H9 (cell line): ENCODE measurements at regions not wholly inside any gene's neighbourhood (a gene's known extent, or its start where the extent isn't known, plus 50 kb on each side); places are given as distances from the start of the nearest gene placed in this dataset.

Source experiments
- DNase-seq: peaks from one replicate; pipeline ENCODE4 v3.0.0-alpha.2; 2017
- H2AFZ ChIP-seq: one replicate; pipeline ENCODE4 v1.6.1; 2013; ENCODE audit warnings: mild to moderate bottlenecking, low read length, control low read depth, moderate library complexity
- H2AK5ac ChIP-seq: 2 replicates; pipeline ENCODE4 v1.6.1; 2013; ENCODE audit warnings: low read length, control low read depth, mixed read lengths; ENCODE audit not compliant: insufficient read length
- H2BK120ac ChIP-seq: one replicate; pipeline ENCODE4 v1.6.1; 2013; ENCODE audit warnings: low read depth, mild to moderate bottlenecking, low read length, control low read depth, inconsistent platforms; ENCODE audit not compliant: poor library complexity, severe bottlenecking
- H2BK12ac ChIP-seq: 2 replicates; pipeline ENCODE4 v1.6.1; 2013; ENCODE audit warnings: low read length, control low read depth, mixed read lengths, low read depth; ENCODE audit not compliant: insufficient read length
- H2BK15ac ChIP-seq: 2 replicates; pipeline ENCODE4 v1.6.1; 2013; ENCODE audit warnings: low read depth, low read length, control low read depth
- H2BK20ac ChIP-seq: one replicate; pipeline ENCODE4 v1.6.1; 2013; ENCODE audit warnings: low read depth, mild to moderate bottlenecking, low read length, control low read depth, inconsistent platforms; ENCODE audit not compliant: poor library complexity, severe bottlenecking
- H2BK5ac ChIP-seq: 2 replicates; pipeline ENCODE4 v1.6.1; 2013; ENCODE audit warnings: low read length, control low read depth, mixed read lengths; ENCODE audit not compliant: insufficient read length
- H3K14ac ChIP-seq: 2 replicates; pipeline ENCODE4 v1.6.1; 2013; ENCODE audit warnings: low read length, control low read depth; ENCODE audit not compliant: insufficient read depth
- H3K18ac ChIP-seq: 2 replicates; pipeline ENCODE4 v1.6.1; 2013; ENCODE audit warnings: low read depth, mild to moderate bottlenecking, mixed read lengths, low read length, control low read depth; ENCODE audit not compliant: insufficient read length
- H3K23ac ChIP-seq: 2 replicates; pipeline ENCODE4 v1.6.1; 2013; ENCODE audit warnings: low read length, control low read depth, mixed read lengths, low read depth; ENCODE audit not compliant: insufficient read length
- H3K23me2 ChIP-seq: 2 replicates; pipeline ENCODE4 v1.6.1; 2013; ENCODE audit warnings: low read depth, mild to moderate bottlenecking, mixed read lengths, low read length, control low read depth; ENCODE audit not compliant: insufficient read length, poor library complexity, severe bottlenecking
- H3K27ac ChIP-seq: 2 replicates; pipeline ENCODE4 v1.5.1; 2013; ENCODE audit warnings: low read length, control low read depth, mixed read lengths, low read depth; ENCODE audit not compliant: insufficient read length
- H3K27me3 ChIP-seq: 2 replicates; pipeline ENCODE4 v1.6.1; 2013; ENCODE audit warnings: low read length, control low read depth, inconsistent platforms; ENCODE audit not compliant: insufficient read depth
- H3K4ac ChIP-seq: 2 replicates; pipeline ENCODE4 v1.6.1; 2013; ENCODE audit warnings: low read depth, mild to moderate bottlenecking, control low read depth, inconsistent platforms, low read length, moderate library complexity
- H3K4me1 ChIP-seq: 2 replicates; pipeline ENCODE4 v1.6.1; 2013; ENCODE audit warnings: low read length, control low read depth, inconsistent platforms; ENCODE audit not compliant: insufficient read depth
- H3K4me2 ChIP-seq: 2 replicates; pipeline ENCODE4 v1.6.1; 2013; ENCODE audit warnings: low read length, control low read depth, mixed read lengths; ENCODE audit not compliant: insufficient read length, insufficient read depth
- H3K56ac ChIP-seq: 2 replicates; pipeline ENCODE4 v1.6.1; 2013; ENCODE audit warnings: low read depth, mild to moderate bottlenecking, mixed read lengths, low read length, control low read depth; ENCODE audit not compliant: insufficient read length
- H3K79me1 ChIP-seq: 2 replicates; pipeline ENCODE4 v1.6.1; 2013; ENCODE audit warnings: low read depth, mild to moderate bottlenecking, moderate library complexity, low read length, control low read depth, inconsistent platforms; ENCODE audit not compliant: insufficient read depth, poor library complexity, severe bottlenecking
- H3K79me2 ChIP-seq: 2 replicates; pipeline ENCODE4 v1.6.1; 2013; ENCODE audit warnings: low read length, control low read depth, inconsistent platforms; ENCODE audit not compliant: insufficient read depth
- H3K9ac ChIP-seq: 2 replicates; pipeline ENCODE4 v1.6.1; 2013; ENCODE audit warnings: low read length, control low read depth, mixed read lengths; ENCODE audit not compliant: insufficient read length; ENCODE audit errors: extremely low read depth
- H3K9me3 ChIP-seq: one replicate; pipeline ENCODE4 v1.6.1; 2013; ENCODE audit warnings: low read depth, low read length, inconsistent platforms; ENCODE audit not compliant: control insufficient read depth
- H3T11ph ChIP-seq: one replicate; pipeline ENCODE4 v1.6.1; 2013; ENCODE audit warnings: mild to moderate bottlenecking, low read length, control low read depth, inconsistent platforms
- H4K20me1 ChIP-seq: one replicate; pipeline ENCODE4 v1.6.1; 2013; ENCODE audit not compliant: control insufficient read depth, insufficient read length, insufficient read depth
- H4K5ac ChIP-seq: 2 replicates; pipeline ENCODE4 v1.6.1; 2013; ENCODE audit warnings: low read depth, mild to moderate bottlenecking, mixed read lengths, low read length, control low read depth; ENCODE audit not compliant: insufficient read length
- H4K8ac ChIP-seq: replicated peaks from 2 replicates; pipeline ENCODE4 v1.6.1; 2013; ENCODE audit warnings: low read length, control low read depth, mixed read lengths, low read depth; ENCODE audit not compliant: insufficient read length
- H4K91ac ChIP-seq: 2 replicates; pipeline ENCODE4 v1.6.1; 2013; ENCODE audit warnings: low read depth, mild to moderate bottlenecking, moderate library complexity, mixed read lengths, low read length, control low read depth; ENCODE audit not compliant: insufficient read length
- H3K27ac Mint-ChIP-seq, 3 experiments: 2 replicates in 2 of 3; 3 replicates in 1 of 3; pipeline ENCODE4 v1.8.0; 2020 to 2021; ENCODE audit warnings: mixed read lengths in 3 of 3, mild to moderate bottlenecking in 1 of 3, moderate library complexity in 1 of 3
- H3K27me3 Mint-ChIP-seq: 2 replicates; pipeline ENCODE4 v1.8.0; 2021; ENCODE audit warnings: low read depth, mild to moderate bottlenecking, moderate library complexity, mixed read lengths
- H3K36me3 Mint-ChIP-seq, 3 experiments: 2 replicates in 2 of 3; 3 replicates in 1 of 3; pipeline ENCODE4 v1.8.0; 2020 to 2021; ENCODE audit warnings: low read depth in 3 of 3, mixed read lengths in 3 of 3; ENCODE audit not compliant: insufficient read depth in 1 of 3
- H3K4me1 Mint-ChIP-seq, 2 experiments: 2 replicates each; pipeline ENCODE4 v1.8.0; 2020; ENCODE audit warnings: mixed read lengths in 2 of 2
- H3K4me3 Mint-ChIP-seq, 2 experiments: 2 replicates in 1 of 2; 3 replicates in 1 of 2; pipeline ENCODE4 v1.8.0; 2020 to 2021; ENCODE audit warnings: mild to moderate bottlenecking in 2 of 2, mixed read lengths in 2 of 2, moderate library complexity in 1 of 2
- H3K9me3 Mint-ChIP-seq, 2 experiments: 2 replicates in 1 of 2; 3 replicates in 1 of 2; pipeline ENCODE4 v1.8.0; 2020; ENCODE audit warnings: mild to moderate bottlenecking in 2 of 2, mixed read lengths in 2 of 2, moderate library complexity in 1 of 2
- WGBS: extraction: QIAGEN DNeasy Blood & Tissue Kit; methylation state at CpG from one replicate; pipeline ENCODE4 v1.1.7; 2013; ENCODE audit warnings: missing lambda C conversion rate, low lambda C conversion rate, mixed read lengths; ENCODE audit not compliant: insufficient read length; ENCODE audit errors: extremely low coverage; 5-methylcytosine and 5-hydroxymethylcytosine counted together
- TF ChIP-seq, protein P1 (sequence below): fragments of 200-600 bp; sonication (generic); conservative IDR thresholded peaks from 3 replicates; pipeline ENCODE4 v1.8.0; 2021; ENCODE audit warnings: antibody characterized with exemption, mild to moderate bottlenecking

DNA sequence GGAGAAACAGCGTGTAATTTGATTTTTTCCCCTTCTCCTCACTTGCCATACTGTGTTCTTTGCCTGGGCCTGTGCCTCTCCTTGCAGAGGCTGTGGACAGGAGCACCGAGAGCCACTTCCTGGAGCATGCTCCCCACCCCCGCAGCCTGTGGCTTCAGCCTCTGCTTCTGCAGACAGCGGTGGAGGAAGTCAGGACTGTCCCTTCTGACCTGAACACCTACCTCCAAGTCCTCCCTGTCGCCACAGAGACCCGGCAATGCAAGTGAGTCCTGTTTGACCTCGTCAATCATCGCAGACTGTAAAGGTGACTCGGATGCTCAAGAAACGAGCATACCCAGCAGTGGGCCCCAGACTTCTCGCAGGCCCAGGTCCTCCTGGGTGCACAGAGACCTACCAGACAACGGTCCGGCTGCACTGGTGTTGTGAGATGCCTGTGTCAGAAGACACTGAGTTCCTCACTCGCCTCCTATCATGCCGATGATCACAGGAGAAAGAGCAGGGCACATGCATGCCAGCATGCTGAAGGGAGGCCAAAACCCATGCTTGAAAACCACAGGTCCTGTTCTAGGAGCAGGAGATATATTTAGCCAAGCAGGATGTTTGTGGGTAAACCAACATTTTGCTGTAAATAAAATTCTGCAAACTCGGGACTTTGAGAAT is 198.8 kb downstream of the AUH start:
- no peak overlapping the region for H3K9ac ChIP-seq
- TF ChIP-seq, protein P1, sequence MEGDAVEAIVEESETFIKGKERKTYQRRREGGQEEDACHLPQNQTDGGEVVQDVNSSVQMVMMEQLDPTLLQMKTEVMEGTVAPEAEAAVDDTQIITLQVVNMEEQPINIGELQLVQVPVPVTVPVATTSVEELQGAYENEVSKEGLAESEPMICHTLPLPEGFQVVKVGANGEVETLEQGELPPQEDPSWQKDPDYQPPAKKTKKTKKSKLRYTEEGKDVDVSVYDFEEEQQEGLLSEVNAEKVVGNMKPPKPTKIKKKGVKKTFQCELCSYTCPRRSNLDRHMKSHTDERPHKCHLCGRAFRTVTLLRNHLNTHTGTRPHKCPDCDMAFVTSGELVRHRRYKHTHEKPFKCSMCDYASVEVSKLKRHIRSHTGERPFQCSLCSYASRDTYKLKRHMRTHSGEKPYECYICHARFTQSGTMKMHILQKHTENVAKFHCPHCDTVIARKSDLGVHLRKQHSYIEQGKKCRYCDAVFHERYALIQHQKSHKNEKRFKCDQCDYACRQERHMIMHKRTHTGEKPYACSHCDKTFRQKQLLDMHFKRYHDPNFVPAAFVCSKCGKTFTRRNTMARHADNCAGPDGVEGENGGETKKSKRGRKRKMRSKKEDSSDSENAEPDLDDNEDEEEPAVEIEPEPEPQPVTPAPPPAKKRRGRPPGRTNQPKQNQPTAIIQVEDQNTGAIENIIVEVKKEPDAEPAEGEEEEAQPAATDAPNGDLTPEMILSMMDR, result no peak

More for the DNA sequence above, 198.8 kb downstream of the AUH start:
- Mint-ChIP-seq H3K27me3 (peaks cover 1% of the 10 kb centered on the region), H3K4me1 (peaks cover 22 to 31% of the 10 kb centered on the region in 2 experiments), H3K27ac (no peak overlapping the region), H3K4me3 (no peak overlapping the region), H3K36me3 (no peaks in the 10 kb centered on the region), H3K9me3 (no peaks in the 10 kb centered on the region)
- Histone ChIP-seq H3K27ac (no peak overlapping the region), H2BK15ac (no peak overlapping the region), H2BK20ac (no peak overlapping the region), H3K4me2 (no peak overlapping the region), H4K5ac (no peak overlapping the region), H4K20me1 (no peaks in the 10 kb centered on the region), H3K18ac (no peak overlapping the region), H3K56ac (no peak overlapping the region), H3K14ac (no peak overlapping the region), H4K91ac (no peak overlapping the region), H2BK12ac (no peak overlapping the region), H3K27me3 (no peaks in the 10 kb centered on the region), H2BK120ac (no peak overlapping the region), H3K23ac (no peak overlapping the region), H3K4ac (no peak overlapping the region), H3K79me1 (no peaks in the 10 kb centered on the region), H2BK5ac (no peak overlapping the region), H2AK5ac (no peak overlapping the region), H4K8ac (no peak overlapping the region), H3K9me3 (no peaks in the 10 kb centered on the region), H3K79me2 (no peaks in the 10 kb centered on the region), H3K4me1 (no peaks in the 10 kb centered on the region; the same call in 1 of the 2 replicates), H3T11ph (no peak overlapping the region), H2AFZ (no peak overlapping the region), H3K23me2 (no peaks in the 10 kb centered on the region)
- no CpG with 5 or more reads among the region's 16 CpGs for WGBS
- DNase-seq, result no peak
